ENCODE measurements at regions not wholly inside any gene's neighbourhood (a gene's known extent, or its start where the extent isn't known, plus 50 kb on each side); places are given as distances from the start of the nearest gene placed in this dataset.

- TF ChIP-seq CTCF (IDR thresholded peaks at IDR 0.05) (no peak), POLR2A (IDR thresholded peaks at IDR 0.05) (no peak), EP300 (IDR thresholded peaks at IDR 0.05) (no peak), POLR2AphosphoS5 (IDR thresholded peaks at IDR 0.05) (no peak)
Observed at GRCh38 chr4:156227321-156227720, 273.7 kb upstream of the CTSO start.

Measured in sigmoid colon (tissue), 4 donors.